GM11168 (cell line): ENCODE measurements at regions not wholly inside any gene's neighbourhood (a gene's known extent, or its start where the extent isn't known, plus 50 kb on each side); places are given as distances from the start of the nearest gene placed in this dataset.
"Not testable (repeated sequence)": the region's sequence is repeated elsewhere in the genome, so short reads cannot be mapped to it uniquely, and the experiment has no call there.

Source experiments
- in situ Hi-C: fragments of 300-500 bp; cut with MboI; formaldehyde crosslinking; loops from one replicate; pipeline ENCODE4 v1.12.0; 2022; ENCODE audit warnings: low sequenced_read_pairs; ENCODE audit not compliant: unreplicated experiment

GRCh38 chr9:30942852-30943251, 1441.6 kb upstream of the ACO1 start:
- in situ Hi-C loops, result not testable (repeated sequence)

- in situ Hi-C loops, result no loop called here
These were observed 1440.8 kb upstream of the ACO1 start for GRCh38 chr9:30943446-30944224.

DNA sequence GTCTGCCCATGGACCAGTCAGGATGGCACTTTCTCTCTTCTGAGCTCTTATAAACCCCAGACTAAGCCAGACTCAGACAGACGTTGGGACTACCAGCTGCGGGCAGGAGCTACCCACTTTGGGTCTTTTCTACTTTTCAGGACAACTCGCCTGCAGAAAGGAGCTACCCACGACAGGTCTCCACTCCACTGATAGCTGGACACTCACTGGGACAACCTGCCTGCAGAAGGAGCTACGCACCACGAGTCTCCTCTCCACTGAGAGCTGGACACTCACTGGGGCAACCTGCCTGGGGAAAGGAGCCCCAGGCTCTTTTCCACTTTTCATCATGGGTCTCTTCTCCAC, 1440.2 kb upstream of the ACO1 start:
- in situ Hi-C loops, result no loop called here

DNA sequence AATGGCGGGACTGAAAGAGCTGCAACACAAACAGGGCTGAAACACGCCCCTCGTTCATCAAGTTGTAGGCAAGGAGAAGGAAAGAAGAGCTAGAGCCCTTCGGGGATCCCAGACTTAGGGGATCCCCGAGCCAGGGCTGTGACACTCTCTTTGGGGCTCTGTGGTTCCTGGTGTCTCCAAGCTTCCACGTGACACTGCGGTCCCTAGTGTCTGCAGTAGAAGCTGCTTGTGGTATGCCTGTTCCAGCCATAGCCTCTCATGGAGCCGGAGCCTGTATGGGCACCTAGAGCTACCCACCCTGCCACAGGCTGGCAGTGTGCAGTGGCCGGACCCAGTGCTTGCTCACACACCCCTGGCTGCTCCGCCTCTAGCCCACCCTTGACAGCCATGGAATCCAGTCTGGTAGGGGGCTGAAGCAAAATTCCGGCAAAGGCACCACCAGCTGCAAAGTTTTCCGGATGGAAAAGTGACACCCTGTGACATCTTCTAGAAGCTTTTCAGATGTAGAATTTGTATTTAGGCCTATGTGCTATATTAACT, 1439.6 kb upstream of the ACO1 start:
- in situ Hi-C loops, result no loop called here

DNA sequence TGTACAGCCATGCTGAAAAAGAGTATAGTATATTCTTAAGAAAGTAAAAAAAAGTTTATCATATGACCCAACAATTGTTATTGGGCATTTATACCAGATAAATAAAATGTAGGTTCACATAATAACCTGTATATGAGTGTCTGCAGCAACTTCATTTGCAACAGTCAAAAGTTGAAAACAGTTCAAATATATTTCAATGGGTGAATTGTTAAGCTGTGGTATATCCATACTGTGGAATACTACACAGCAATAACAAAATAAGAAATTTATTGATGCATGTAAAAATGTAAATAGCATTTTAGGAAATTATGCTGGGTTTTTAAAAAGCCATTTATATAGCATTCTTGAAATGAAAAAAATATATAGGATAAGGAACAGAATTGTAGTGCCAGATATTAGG, 1420.1 kb upstream of the ACO1 start:
- in situ Hi-C loops, result no loop called here

- in situ Hi-C loops, result no loop called here
These were observed 1417.0 kb upstream of the ACO1 start for GRCh38 chr9:30967476-30967875.

DNA sequence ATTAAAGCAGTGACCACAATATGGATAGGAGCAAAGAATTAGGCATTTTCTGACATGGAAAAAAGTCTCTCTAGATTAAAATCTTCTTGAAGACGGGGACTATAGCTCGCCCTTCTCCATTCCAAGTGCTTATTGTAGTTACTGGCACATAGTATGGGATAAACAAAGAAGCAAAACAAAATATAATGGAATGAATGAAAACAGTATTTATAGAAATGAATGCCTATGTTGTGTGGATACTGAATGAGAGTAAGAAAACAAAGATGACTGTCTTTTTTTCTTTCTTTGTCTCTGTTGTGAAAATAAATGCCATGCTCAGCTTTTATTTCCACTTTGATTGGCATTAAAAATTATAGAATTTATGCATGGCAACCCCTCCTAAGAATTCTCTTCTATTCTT, 1414.3 kb upstream of the ACO1 start:
- in situ Hi-C loops, result no loop called here

DNA sequence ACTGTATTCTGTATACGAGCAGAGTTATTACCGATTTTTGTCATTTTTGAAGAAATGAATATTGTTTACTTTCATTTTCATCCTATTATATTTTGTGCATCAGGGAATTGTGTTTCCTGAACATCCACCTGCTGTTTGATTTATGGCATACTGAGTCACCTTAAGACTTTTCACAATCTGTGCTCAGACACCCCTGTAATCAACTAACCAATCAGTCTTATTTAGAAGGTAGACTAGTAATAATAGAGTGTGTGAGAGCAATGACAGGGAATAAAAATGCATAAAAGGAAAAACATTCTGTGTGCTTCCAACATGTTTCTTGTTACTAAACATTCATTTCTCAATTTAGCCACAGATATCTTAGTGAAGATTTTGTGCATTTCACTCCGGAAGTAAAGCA, 1413.6 kb upstream of the ACO1 start:
- in situ Hi-C loops, result no loop called here

GRCh38 chr9:30972654-30973053, 1411.8 kb upstream of the ACO1 start:
- in situ Hi-C loops, result no loop called here

- in situ Hi-C loops, result no loop called here
These were observed 1406.5 kb upstream of the ACO1 start for GRCh38 chr9:30977965-30978364.

DNA sequence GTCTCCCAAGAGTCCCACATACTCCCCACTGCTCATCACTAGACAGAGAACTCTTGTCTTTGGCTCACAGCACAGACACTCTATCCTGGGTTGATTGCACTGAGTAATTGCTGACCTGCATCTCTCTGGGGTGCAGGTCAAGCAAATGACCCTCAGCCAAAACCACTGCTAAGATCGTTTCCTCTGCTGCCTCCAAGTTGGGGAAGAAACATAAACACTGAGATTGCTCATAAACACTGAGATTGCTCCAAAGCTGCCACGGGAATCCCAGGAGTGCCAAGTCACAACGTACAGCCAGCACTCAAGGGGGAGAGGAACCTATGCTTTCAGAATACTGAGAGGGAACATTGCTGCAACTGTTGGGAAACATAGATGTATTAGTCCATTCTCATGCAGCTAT, 1402.1 kb upstream of the ACO1 start:
- in situ Hi-C loops, result no loop called here

DNA sequence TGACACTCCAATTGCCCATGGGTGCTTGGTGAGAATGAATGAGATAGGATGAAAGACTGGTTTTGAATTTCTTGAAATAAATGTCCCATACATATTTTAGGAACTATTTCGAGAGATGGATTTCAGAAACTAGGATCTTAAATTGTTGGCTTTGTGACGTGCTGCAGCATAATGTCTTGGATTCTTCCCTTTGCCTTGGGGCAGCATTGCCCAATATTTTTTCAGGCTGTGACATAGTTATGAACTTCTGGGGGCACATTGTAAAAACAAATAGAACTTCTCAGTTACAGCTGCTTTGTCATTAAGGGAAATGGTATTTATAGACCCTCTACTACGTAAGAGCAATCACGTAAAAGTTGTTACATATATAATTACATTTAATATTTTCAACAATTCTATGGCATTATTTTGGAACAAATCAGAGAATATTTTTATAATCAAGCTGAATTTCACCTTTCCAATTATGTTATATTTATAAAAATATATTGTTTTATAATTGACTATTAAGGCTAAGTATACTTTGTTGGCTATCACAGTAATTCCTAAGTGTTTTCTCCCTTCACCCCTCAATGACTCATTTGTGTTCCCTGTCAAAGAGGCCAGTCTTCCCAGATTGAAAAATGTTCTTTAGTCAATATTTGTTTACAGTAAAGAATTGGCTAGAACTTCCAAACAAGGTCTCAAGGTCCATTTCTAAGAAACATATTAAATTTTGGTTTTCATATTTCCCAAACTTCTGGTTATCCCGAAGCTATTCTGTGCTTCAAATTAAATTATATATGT, 1388.3 kb upstream of the ACO1 start:
- in situ Hi-C loops, result no loop called here

DNA sequence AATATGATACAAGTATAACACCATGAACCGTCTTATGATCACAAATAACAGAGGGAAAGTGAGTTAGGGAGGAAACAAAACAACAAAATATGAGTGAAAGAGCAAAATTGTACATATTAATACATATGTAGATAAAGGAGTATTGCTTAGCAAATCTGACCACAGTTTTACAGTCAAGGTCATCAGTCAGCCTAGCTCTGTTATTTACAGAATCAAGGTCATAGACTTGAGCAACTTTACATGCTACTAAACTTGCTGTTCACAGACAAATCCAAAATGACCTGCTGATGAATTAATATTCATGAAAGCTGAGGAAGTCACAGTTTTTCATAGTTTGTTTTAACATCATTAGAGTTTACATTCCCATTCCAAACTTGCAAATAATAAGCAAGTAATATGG, 1387.7 kb upstream of the ACO1 start:
- in situ Hi-C loops, result no loop called here

DNA sequence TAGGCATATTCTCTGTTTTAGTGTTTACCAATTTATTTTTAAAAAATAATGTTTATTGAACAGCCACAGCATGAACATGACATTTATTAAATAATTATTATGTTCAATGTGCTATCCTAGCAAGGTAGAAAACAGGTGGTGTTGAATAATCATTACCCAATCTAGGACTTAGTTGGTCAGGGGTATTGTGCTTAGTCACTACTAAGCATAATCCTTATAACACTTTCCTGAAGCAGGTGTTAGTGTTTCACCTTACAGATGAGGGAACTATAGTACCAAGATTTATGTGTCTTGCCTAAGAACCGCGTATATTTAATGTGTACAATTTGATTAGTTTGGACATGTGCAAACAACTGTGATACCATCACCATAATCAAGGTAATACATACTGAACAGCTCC, 1387.2 kb upstream of the ACO1 start:
- in situ Hi-C loops, result no loop called here

GRCh38 chr9:31005086-31005665, 1379.3 kb upstream of the ACO1 start:
- in situ Hi-C loops, result no loop called here

DNA sequence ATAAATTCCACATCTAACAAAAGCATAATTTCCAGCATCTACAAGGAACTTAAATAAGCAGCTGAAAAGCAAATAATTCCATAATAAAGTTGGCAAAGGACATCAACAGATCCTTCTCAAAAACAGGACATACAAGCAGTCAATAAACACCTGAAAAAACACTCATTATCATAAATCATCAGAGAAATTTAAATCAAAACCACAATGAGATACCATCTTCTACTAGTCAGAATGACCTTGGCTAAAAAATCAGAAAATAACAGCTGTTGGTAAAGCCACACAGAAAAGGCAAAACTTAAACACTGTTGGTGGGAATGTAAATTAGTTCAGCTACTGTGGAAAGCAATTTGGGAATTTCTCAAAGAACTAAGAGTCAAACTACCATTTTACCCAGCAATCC, 1371.1 kb upstream of the ACO1 start:
- in situ Hi-C loops, result no loop called here

- in situ Hi-C loops, result no loop called here
These were observed 1360.6 kb upstream of the ACO1 start for GRCh38 chr9:31023847-31024246.

GRCh38 chr9:31027678-31028077, 1356.8 kb upstream of the ACO1 start:
- in situ Hi-C loops, result no loop called here

GRCh38 chr9:31028137-31028536, 1356.3 kb upstream of the ACO1 start:
- in situ Hi-C loops, result no loop called here

GRCh38 chr9:31030741-31031202, 1353.7 kb upstream of the ACO1 start:
- in situ Hi-C loops, result no loop called here

DNA sequence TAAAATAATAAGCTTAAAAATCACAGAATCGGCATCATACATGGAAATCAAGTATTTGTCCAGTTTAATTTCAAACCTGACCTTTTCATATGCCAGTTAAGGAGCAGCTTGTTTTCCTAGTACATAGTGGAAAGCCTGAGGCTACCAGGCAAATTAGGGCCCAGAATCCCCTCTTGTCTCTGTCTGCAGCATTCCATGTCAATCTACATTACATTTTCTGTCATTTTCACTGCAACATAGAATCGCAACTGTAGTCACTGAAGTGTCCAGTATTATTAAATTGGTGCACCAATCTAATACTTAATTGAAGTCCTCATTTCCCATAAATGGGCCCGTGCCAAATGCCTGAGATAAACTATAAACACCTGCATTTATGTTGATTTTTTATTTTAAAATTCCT, 1352.2 kb upstream of the ACO1 start:
- in situ Hi-C loops, result no loop called here
